GM19468 (cell line): ENCODE measurements at regions not wholly inside any gene's neighbourhood (a gene's known extent, or its start where the extent isn't known, plus 50 kb on each side); places are given as distances from the start of the nearest gene placed in this dataset.
"Not testable (repeated sequence)": the region's sequence is repeated elsewhere in the genome, so short reads cannot be mapped to it uniquely, and the experiment has no call there.

Source experiments
- ATAC-seq: cut with Tn5 transposase; IDR thresholded peaks from one replicate; pipeline ENCODE4 v1.9.1; 2021; ENCODE audit warnings: mild to moderate bottlenecking, moderate library complexity, moderate number of reproducible peaks; ENCODE audit not compliant: unreplicated experiment; ENCODE audit errors: extremely low read depth

DNA sequence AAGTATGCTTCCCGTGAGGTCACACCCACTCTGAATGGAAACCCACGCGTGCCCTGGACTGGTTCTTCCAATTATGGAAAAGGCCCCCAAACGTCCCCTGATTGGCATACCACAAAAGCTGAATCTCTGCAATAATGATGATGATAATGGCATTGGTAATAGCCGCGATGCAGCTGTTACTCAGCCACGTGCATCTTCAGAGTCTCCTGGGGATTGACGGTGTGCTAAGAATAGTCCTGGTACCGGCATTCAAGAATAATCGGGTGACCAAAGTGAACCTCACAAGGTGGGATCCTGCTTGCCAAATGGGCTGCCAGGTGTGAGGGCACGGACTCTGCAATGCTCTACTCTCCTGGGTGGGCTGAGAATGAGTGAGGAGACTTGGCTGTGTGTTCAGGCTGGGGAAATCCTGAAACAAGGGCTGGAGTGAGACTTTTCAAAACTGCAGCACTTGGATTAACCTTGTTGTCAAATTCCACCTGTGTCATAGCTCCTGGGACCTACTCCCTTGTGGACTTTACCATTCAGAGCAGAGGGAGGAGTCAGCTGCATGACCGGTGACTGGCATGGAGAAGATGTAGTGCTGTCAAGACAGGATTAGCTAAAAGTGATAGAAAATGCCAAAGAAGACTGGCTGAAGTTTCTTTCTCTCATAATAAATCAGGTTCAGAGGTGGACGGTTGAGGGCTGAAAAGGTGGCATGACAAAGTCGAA, 615.4 kb downstream of the MID1IP1 start:
- no peak for ATAC-seq

DNA sequence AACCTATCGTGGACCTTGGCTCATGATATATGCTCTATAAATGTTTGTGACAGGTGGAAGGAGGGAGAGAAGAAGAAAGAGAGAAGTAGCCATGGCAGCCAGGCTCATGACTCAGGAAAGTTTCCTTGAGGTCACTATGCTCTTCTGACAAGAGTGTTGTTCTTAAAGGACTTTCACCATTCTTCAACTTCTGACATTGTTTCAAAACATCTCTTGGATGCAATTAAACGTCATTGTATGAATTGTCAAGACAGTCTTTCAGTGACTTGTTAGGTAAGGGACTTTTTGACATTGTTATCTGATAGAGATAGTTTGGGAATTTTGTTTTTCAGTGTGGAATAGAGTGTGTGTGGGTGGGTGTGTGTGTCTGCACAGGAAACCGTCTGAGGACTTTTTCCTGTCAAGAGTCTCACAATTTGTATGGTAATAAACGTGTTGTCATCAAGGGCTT, 617.0 kb downstream of the MID1IP1 start:
- ATAC-seq: no peak

DNA sequence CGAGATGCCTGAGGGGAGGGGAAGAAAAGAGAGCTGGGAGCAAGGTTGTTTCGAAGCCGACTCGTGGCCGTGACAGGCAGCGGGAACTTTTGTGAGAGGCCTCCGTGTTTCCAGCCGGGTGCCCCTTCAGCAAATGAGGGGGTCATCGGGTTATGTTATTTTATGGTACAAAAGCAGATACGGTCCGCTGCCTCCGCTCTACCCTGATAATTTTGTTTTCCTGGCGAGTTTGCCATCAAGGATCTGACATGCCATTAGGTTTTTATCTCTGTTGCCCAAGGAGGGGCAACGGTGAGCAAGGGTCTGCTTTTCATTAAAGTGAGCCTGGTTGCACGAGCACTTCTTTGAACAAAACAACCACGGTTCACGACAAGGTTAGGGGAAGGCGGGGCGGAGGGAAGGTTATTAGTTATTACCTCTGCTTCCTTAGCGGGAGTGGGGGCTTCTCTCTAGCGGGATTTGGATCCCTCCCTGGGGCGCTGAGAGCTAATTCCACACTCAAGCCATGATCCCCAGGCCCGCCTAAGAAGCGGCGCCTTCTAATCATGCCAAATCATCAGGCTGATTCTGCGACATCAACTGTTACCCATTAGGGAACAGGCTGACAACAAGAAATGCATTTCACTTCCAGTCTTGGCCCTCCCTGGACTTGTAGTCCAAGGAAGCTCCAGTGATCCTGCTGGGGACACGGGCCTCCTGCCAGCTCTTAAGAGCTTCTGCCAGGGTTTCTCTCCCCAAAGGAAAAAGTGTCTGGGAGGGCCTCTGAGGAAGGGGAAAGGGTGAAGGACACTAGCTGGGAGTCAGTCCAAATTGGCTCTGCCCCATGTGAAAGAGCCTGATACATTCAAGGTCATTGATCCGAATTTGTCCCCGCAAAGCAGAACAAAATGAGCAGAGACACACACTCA, 617.7 kb downstream of the MID1IP1 start:
- ATAC-seq: no peak

DNA sequence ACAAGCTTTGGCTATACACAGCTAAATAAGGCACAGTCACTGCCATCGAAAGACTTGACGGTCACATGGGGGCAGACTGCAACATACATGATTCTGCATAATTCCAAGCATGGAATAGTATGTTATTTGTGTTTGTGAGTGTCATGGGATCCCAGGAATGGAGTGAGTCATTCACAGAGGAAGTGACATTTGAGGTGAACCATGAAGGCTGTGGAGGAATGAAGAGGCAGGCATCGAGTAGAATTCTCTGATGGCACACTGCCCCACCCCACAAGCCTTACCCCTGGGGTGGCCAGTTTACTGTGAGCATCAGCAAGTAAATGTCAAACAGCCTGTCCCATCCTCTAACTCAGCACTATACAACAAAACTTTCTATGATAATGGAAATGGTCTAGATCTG, 619.7 kb downstream of the MID1IP1 start:
- ATAC-seq: no peak

DNA sequence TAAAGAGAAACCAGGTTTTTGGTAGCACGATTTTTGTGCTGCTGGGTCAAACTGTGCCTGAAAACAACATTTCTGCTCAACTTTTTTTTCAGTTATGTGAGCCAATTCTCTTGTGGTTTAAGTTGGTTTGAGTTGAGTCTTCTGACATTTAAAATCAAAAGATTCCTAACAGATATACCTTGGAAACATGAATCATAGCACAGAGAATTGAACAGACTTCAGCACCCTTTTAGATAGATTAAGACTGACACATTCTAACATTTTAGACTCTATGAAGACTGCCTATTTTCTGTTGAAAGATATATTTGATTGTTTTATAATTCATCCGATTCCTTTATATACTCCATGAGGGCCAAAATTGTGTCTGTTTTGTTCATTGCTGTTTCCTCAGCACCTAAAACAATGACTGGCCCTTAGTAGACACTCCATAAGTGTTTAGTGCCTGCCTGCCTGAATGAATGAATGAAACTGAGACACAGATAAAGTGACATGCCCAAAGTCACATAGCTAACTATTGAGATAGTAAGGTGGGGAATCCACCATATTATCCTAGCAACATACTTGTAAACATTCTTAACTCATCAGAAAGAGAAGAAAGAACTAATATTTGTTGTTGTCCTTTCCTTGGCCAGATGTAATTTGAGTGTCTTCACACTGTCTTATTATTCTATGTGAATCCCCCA, 624.0 kb downstream of the MID1IP1 start:
- ATAC-seq: no peak

DNA sequence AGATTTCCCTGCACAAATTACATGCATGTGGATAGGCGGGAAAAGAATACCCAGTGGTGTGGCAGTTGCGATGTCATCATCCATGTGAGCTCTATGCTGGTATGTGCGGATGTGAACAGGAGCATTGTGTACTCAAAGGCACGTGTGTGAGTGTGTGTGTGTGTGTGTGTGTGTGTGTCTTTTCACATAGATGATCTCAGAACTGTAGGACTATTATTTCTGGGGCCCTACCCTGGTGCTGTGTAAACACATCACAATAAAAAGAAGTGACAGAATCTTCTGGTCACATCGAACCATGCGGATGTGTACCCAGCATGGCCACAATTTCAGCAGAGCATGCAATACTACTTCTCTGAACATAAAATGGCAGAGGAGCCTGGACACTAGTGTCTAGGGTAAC, 624.8 kb downstream of the MID1IP1 start:
- no peak for ATAC-seq

DNA sequence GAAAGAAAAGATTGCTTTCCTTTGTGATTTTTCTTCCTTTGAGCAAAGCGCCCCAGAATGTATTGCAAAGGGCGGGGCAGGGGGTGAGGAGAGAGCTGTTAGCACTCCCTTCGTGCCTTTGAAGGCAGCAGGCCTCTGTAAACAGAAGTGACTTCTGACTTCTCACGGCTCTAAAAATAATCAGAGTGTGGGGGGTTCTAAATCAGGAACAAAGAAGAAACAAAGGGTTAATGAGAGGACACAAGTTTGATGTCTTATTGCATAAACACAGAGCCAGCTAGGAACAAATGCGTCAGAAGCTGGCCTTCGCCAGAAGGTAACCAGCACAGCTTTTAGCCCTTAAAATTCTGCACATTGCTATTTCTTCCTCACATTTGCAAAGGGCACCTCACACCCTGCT, 626.2 kb downstream of the MID1IP1 start:
- ATAC-seq: no peak

DNA sequence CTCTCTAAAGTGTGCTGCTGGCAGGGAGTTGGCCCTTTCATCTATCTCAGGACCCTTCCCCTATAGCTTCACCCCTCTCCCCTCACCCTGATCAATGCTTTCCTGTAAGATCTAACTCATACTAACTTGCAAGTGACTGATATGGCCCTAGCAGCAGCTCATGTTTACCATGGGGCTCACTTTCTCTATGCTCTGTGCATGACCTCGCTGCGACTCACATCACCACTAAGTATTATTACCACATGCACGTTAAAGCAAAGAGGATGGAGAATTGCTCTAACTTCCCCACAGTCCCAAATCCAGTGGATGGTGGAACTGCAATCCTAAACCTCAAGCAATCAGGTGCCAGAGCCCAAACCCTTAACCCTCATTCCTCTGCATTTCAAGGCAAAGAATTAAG, 626.6 kb downstream of the MID1IP1 start:
- ATAC-seq: no peak

DNA sequence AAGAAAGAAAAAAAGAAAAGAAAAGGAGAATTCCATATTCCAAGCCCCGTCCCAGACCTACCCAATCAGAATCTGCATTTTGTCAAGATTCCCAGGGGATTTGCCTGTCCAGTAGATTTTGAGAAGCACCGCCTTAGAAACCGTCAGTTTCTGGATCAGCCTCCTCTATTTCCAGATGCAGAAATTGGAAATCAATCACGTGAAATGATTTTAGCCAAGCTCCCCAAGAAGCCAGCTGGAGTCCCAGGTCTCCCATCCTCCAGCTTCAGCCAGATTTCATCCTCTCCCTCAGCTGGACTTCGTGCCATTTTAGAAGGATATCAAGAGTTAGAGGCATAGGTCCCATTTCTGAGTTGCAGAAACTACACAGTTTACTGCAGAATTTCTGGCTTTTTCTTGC, 629.3 kb downstream of the MID1IP1 start:
- ATAC-seq: no peak

DNA sequence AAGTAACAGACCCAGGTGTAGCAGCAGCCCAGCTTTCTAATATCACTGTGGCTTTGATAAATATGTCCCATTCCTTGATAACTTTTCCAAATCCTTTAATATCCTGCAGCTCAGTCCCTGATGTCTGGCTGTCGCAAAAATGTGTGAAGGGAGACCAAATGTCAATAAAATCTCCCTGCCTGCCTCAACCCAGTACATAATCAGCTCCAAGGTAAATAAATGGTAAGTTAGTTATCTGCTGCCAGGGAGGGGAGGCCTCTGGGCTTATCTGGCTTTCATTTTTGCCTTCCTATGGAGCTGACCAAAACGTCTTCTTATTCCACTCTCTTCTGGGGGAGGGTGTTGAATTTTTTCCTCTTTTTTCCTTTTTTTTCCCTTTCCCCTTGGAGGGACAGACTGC, 630.6 kb downstream of the MID1IP1 start:
- ATAC-seq: no peak

DNA sequence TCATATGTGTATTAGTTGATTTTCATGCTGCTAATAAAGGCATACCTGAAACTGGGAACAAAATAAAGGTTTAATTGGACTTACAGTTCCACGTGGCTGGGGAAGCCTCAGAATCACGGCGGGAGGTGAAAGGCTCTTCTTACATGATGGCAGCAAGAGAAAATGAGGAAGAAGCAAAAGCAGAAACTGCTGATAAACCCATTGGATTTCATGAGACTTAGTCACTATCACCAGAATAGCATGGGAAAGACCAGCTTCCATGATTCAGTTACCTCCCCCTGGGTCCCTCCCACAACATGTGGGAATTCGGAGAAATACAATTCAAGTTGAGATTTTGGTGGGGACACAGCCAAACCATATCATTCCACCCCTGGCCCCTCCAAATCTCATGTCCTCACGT, 633.4 kb downstream of the MID1IP1 start:
- ATAC-seq: not testable (repeated sequence)

DNA sequence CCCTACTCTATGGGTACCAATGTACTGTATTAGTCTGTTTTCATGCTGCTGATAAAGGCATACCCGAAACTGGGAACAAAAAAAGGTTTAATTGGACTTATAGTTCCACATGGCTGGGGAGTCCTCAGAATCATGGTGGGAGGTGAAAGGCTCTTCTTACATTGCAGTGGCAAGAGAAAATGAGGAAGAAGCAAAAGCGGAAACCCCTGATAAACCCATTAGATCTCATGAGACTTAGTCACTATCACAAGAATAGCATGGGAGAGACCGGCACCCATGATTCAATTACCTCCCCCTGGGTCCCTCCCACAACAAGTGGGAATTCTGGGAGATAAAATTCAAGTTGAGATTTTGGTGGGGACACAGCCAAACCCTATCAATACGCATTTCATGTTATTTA, 635.3 kb downstream of the MID1IP1 start:
- not testable (repeated sequence) for ATAC-seq

DNA sequence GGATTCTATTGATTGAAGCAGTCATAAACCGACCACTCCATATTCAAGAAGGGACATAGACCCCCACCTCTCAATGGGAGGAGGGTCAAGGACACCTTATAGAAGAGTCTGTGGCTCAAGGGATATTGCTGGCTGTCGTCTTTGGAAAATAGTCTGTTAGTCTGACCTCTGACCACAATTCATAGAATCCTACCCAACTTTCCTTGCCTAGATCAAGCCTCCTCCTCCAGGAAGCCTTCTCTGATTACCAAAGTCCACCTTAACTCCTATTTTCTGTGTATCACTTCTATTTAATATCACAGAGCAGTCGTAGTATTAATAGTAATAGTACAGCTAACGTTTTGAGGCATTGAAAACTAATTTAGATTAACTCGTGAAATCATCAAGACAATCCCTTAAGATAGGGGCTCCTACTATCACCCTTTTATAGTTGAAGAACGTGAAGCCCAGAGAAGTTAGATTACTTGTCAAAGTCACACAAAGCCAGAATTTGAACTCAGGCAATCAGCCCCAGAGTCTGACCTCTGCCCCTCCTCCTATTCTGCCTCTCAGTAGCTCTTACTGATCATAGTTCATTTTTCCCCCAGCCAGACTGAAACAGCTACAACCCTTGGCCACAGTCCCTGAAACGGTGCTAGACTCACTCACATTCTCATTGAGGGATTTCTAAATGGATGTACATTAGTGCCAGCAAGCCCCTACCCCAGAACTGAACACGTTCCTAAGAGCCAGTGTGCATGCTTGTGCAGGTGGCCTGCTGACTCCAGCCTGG, 636.6 kb downstream of the MID1IP1 start:
- no peak for ATAC-seq

DNA sequence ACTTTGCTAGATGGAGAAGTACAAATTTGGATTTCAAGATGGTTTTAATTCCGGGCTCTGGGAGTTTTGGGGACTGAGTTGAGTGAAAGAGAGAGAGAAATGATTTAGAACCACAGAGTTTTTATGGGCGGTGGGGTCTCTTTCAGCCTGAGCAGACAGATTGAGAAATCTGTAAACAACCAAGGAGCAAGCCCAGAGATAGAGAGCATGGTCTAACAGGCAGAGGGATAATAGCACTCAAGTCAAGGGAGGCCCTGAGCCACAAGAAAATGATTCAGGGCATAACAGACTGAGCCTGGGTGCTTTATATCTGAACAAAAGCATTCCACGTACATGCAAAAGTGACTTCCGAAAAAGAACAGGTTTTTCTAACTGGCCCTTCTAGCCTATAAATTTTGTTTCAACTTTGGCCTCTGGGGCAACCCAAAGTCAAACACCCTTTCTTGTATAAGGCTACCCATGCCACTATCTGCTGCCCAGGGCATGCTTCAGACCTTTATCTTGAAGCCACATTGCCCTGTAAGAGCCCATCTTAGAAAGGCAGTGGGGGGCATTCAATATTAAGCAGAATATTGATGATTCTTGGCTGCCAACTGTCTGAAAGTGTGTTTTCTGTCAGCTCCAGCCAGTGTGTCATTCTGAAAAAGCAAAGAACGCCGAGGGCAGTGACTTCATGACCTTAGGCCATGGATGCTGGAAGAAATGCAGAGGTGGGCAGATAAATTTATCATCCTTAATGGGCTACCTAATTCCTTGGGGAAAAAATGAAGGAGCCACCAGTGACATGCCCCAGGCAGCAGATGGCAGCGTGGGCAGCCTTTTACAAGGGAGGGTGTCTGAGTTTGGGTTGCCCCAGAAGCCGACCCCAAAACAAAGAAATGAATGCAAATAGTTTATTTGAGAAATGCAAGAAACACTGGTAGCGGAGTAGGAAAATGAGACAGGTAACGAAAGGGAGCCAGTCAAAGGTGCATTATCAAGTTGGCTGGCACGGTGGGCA, 637.6 kb downstream of the MID1IP1 start:
- ATAC-seq: no peak

DNA sequence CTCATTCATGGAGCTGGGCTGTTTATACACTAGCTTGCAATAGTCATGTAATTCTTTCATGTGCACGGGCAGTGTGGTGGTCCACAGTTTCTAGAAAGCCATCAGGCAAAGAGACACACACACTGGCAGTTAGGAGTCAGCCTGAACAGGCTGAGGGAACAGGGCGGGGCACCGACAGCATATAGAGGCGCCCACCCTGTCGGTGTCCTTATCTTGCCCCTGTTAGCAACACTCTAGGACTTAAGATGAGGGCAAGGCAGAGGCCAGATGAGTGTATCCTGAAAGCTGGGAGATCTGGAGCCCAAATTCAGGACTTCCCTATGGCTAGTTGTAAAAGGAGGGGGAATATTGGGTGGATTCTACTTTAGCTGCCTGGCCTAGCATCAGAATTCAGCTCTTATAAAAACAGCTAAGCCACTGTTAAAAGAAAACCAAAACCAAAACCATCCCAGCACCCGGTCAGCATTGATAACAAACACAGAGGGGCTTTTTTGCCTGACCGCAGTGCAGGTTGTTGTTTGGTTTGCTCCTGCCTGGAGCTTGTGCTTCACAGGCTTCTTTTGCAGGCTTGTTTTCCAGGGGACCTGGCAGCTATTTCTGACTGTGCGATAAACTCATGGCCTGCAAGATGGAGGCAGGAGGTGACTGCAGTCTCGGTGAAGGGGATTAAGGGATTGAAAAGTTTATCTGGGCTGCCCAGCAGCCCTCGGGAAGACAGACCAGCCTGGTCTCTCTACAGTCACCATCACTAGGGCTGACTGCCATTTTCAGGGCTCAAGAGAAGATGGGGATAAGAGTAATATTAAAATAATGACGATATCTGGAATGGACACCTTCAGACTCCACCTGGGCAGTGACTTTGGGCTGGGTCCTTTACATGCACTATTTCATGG, 638.9 kb downstream of the MID1IP1 start:
- ATAC-seq: peak; percentile 22

DNA sequence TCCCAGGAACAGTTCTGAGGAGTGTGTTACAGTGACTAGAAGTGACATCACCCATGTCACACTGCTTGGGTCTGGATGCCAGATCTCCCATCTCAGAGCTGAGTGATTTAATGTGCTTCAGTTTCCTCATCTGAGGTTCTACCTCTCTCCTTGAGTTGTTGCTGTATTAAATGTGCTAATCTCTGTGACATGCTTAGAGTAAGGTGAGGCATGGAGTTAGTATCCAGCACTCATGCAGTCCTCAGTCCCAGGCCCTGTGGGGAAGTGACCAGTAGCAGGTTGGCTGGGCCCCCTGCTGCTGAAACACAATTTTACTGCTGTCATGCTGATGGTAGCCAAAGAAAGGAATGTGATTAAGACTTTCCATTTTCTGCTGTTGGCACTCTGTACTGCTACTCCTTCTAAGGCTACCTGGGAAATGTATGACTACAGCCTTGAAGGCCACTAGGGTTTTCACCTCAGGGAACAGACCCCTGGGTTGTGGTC, 639.6 kb downstream of the MID1IP1 start:
- ATAC-seq: no peak

DNA sequence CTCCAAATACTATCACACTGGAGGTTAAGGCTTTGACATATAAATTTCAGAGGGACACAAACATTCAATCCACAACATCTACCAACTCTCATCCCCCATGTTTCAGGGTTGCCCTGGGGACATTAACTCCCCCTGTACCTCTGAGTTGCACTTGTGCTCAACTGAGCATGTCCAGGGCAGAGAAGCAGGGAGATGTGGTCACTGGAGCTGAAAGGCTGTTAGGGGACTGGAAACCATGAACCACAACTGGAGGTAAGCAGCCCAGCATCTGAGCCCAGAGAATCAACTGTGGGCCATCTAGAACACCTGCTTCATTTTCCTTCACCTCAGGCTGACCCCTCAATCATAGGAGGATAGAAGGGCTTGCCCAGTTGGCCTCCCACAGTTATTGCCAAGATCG, 641.1 kb downstream of the MID1IP1 start:
- ATAC-seq: no peak

DNA sequence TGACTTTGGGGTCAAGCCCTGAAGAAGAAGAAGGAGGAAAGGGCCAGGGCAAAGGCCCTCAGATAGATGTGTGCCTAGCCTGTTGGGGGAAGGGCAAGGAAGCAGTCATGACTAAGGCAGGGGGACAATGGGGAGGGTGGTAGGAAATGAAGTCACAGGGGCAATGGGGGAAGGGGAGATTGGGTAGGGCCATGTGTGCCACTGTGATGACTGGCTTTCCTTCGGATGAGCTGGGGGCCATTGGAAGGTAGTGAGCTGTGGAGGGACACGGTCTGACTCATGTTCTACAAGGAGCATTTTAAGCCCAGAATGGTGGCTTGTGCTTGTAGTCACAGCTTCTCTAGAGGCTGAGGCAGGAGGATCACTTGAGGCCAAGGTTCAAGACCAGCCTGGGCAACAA, 642.0 kb downstream of the MID1IP1 start:
- ATAC-seq: no peak
